ENCODE measurements at regions not wholly inside any gene's neighbourhood (a gene's known extent, or its start where the extent isn't known, plus 50 kb on each side); places are given as distances from the start of the nearest gene placed in this dataset.
A peak's percentile ranks its signal among the peaks of the same experiment; 100 is the strongest.

- DNase-seq, result no peak
Measured at GRCh38 chr1:29903548-29904166, 667.3 kb downstream of the PTPRU start.

GRCh38 chr1:29901624-29902325, 665.5 kb downstream of the PTPRU start:
- DNase-seq, result no peak

- DNase-seq, result no peak
Measured at GRCh38 chr1:29900712-29901111, 664.4 kb downstream of the PTPRU start.

- DNase-seq, result no peak
Measured at GRCh38 chr1:29900104-29900679, 663.9 kb downstream of the PTPRU start.

- DNase-seq, result no peak
Measured at GRCh38 chr1:29896791-29897714, 660.7 kb downstream of the PTPRU start.

GRCh38 chr1:29896300-29896699, 660.0 kb downstream of the PTPRU start:
- no peak for DNase-seq

- DNase-seq, result no peak
Measured at GRCh38 chr1:29895201-29895600, 658.9 kb downstream of the PTPRU start.

GRCh38 chr1:29894311-29894710, 658.0 kb downstream of the PTPRU start:
- DNase-seq, result no peak

- DNase-seq, result no peak
Measured at GRCh38 chr1:29893806-29894205, 657.5 kb downstream of the PTPRU start.

- no peak for DNase-seq
Measured at GRCh38 chr1:29893046-29893723, 656.9 kb downstream of the PTPRU start.

- no peak for DNase-seq
Measured at GRCh38 chr1:29892247-29892646, 655.9 kb downstream of the PTPRU start.

- no peak for DNase-seq
Measured at GRCh38 chr1:29890201-29890959, 654.1 kb downstream of the PTPRU start.

GRCh38 chr1:29889776-29890175, 653.5 kb downstream of the PTPRU start:
- no peak for DNase-seq

GRCh38 chr1:29884740-29885139, 648.4 kb downstream of the PTPRU start:
- DNase-seq, result no peak

- DNase-seq, result no peak
Measured at GRCh38 chr1:29883986-29884385, 647.7 kb downstream of the PTPRU start.

GRCh38 chr1:29883411-29883832, 647.1 kb downstream of the PTPRU start:
- no peak for DNase-seq

- DNase-seq, result no peak
Measured at GRCh38 chr1:29880556-29880955, 644.2 kb downstream of the PTPRU start.

GRCh38 chr1:29879217-29879616, 642.9 kb downstream of the PTPRU start:
- DNase-seq, result no peak

GRCh38 chr1:29878501-29878900, 642.2 kb downstream of the PTPRU start:
- no peak for DNase-seq

- DNase-seq, result peak; percentile 0
Measured at GRCh38 chr1:29876902-29877301, 640.6 kb downstream of the PTPRU start.

- DNase-seq, result no peak
Measured at GRCh38 chr1:29876441-29876840, 640.1 kb downstream of the PTPRU start.

- DNase-seq, result no peak
Measured at GRCh38 chr1:29875557-29876028, 639.3 kb downstream of the PTPRU start.
